OCI-LY3 (cell line): ENCODE measurements at regions not wholly inside any gene's neighbourhood (a gene's known extent, or its start where the extent isn't known, plus 50 kb on each side); places are given as distances from the start of the nearest gene placed in this dataset.
"Not testable (repeated sequence)": the region's sequence is repeated elsewhere in the genome, so short reads cannot be mapped to it uniquely, and the experiment has no call there.

Source experiments
- H2AFZ ChIP-seq: fragments of 200-600, 300-600 bp; shearing (Covaris generic); 2 replicates; pipeline ENCODE4 v1.6.0; 2014; ENCODE audit warnings: antibody characterized with exemption, low read depth, low read length
- H3K27ac ChIP-seq: fragments of 200-600, 300-600 bp; sonication (generic); 2 replicates; pipeline ENCODE4 v1.5.1; 2014; ENCODE audit warnings: mild to moderate bottlenecking, low read length, moderate library complexity, mixed read lengths
- H3K27me3 ChIP-seq: fragments of 200-600, 300-600 bp; sonication (generic); 2 replicates; pipeline ENCODE4 v1.6.1; 2014; ENCODE audit warnings: low read depth, low read length, mixed read lengths
- H3K36me3 ChIP-seq: fragments of 200-600, 300-600 bp; sonication (generic); replicated peaks from 2 replicates; pipeline ENCODE3; 2014; ENCODE audit warnings: low read depth, low read length, mixed read lengths
- H3K4me1 ChIP-seq: fragments of 300-600, 200-600 bp; sonication (generic); 2 replicates; pipeline ENCODE4 v1.6.1; 2014; ENCODE audit warnings: low read length, mixed read lengths
- H3K4me2 ChIP-seq: fragments of 200-600, 300-600 bp; sonication (generic); 2 replicates; pipeline ENCODE4 v1.6.1; 2014; ENCODE audit warnings: low read length, mixed read lengths
- H3K4me3 ChIP-seq: fragments of 300-600, 200-600 bp; sonication (generic); 2 replicates; pipeline ENCODE4 v1.5.1; 2014; ENCODE audit warnings: antibody characterized with exemption, mild to moderate bottlenecking, low read length, moderate library complexity
- H3K79me2 ChIP-seq: fragments of 300-600, 200-600 bp; shearing (Covaris generic); 2 replicates; pipeline ENCODE4 v1.6.1; 2014; ENCODE audit warnings: mild to moderate bottlenecking, low read length, mixed read lengths
- H3K9ac ChIP-seq: fragments of 300-600, 200-600 bp; shearing (Covaris generic); 2 replicates; pipeline ENCODE4 v1.6.0; 2014; ENCODE audit warnings: mild to moderate bottlenecking, low read length, moderate library complexity
- H3K9me3 ChIP-seq: fragments of 200-600, 300-600 bp; shearing (Covaris generic); 2 replicates; pipeline ENCODE4 v1.6.1; 2014; ENCODE audit warnings: low read length, mixed read lengths; ENCODE audit not compliant: insufficient read depth
- H4K20me1 ChIP-seq: fragments of 200-600, 300-600 bp; sonication (generic); 2 replicates; pipeline ENCODE4 v1.6.1; 2016; ENCODE audit warnings: low read length, mixed read lengths; ENCODE audit not compliant: insufficient read depth
- CTCF ChIP-seq: fragments of 200-600, 300-600 bp; sonication (generic); IDR thresholded peaks from 2 replicates; pipeline ENCODE4 v1.5.1; 2014; ENCODE audit warnings: antibody characterized with exemption, low read length, low read depth
- EZH2phosphoT487 ChIP-seq: fragments of 200-600 bp; shearing (Covaris generic); IDR thresholded peaks from 2 replicates; pipeline ENCODE4 v1.6.1; 2018; ENCODE audit warnings: antibody characterized with exemption, mixed run types, low read depth

GRCh38 chr7:121739465-121739864 lies 133.5 kb upstream of the PTPRZ1 start:
- Histone ChIP-seq H3K4me1 (no peaks in the 10 kb centered on the region), H4K20me1 (no peaks in the 10 kb centered on the region), H3K4me2 (no peak overlapping the region), H3K4me3 (no peak overlapping the region), H2AFZ (no peak overlapping the region), H3K27ac (no peak overlapping the region), H3K79me2 (no peaks in the 10 kb centered on the region), H3K9me3 (no peaks in the 10 kb centered on the region), H3K9ac (no peak overlapping the region), H3K27me3 (no peaks in the 10 kb centered on the region), H3K36me3 (no peaks in the 10 kb centered on the region)
- TF ChIP-seq CTCF (no peak), EZH2phosphoT487 (no peak)

- H3K9me3 ChIP-seq = no peaks in the 10 kb centered on the region
- no peaks in the 10 kb centered on the region for H3K79me2 ChIP-seq
- no peaks in the 10 kb centered on the region for H3K4me1 ChIP-seq
- no peak overlapping the region for H3K27ac ChIP-seq
- no peak overlapping the region for H2AFZ ChIP-seq
- H3K9ac ChIP-seq = no peak overlapping the region
- no peaks in the 10 kb centered on the region for H4K20me1 ChIP-seq
- no peak overlapping the region for H3K4me2 ChIP-seq
- no peak overlapping the region for H3K4me3 ChIP-seq
- TF ChIP-seq CTCF = no peak
- no peak for TF ChIP-seq EZH2phosphoT487
- no peaks in the 10 kb centered on the region for H3K27me3 ChIP-seq
- no peaks in the 10 kb centered on the region for H3K36me3 ChIP-seq
Measured at GRCh38 chr7:121730869-121731268, 142.1 kb upstream of the PTPRZ1 start.

GRCh38 chr7:121714559-121715303 lies 158.2 kb upstream of the PTPRZ1 start:
- no peak overlapping the region for H3K9ac ChIP-seq
- no peaks in the 10 kb centered on the region for H3K79me2 ChIP-seq

GRCh38 chr7:121712961-121713360 lies 160.0 kb upstream of the PTPRZ1 start:
- not testable (repeated sequence) for H3K4me3 ChIP-seq, H3K9me3 ChIP-seq, H3K4me2 ChIP-seq, H2AFZ ChIP-seq, H4K20me1 ChIP-seq, H3K4me1 ChIP-seq, H3K9ac ChIP-seq, H3K27me3 ChIP-seq, H3K36me3 ChIP-seq, H3K27ac ChIP-seq, H3K79me2 ChIP-seq

More at GRCh38 chr7:121714559-121715303, 158.2 kb upstream of the PTPRZ1 start:
- Histone ChIP-seq H3K4me2 (no peak overlapping the region), H2AFZ (no peak overlapping the region), H3K4me1 (no peaks in the 10 kb centered on the region), H3K27me3 (no peaks in the 10 kb centered on the region), H3K36me3 (no peaks in the 10 kb centered on the region), H4K20me1 (no peaks in the 10 kb centered on the region), H3K4me3 (no peak overlapping the region), H3K9me3 (no peaks in the 10 kb centered on the region), H3K27ac (no peak overlapping the region)
- TF ChIP-seq EZH2phosphoT487 (no peak), CTCF (no peak)
